IPS DF 6.9 (cell line): ENCODE measurements at regions not wholly inside any gene's neighbourhood (a gene's known extent, or its start where the extent isn't known, plus 50 kb on each side); places are given as distances from the start of the nearest gene placed in this dataset.

Experiments used
- DNase-seq: peaks from one replicate; pipeline ENCODE4 v3.0.0-alpha.2; 2013; ENCODE audit warnings: low read depth, low spot score
- H3K27ac ChIP-seq: one replicate; pipeline ENCODE4 v1.5.1; 2013; ENCODE audit warnings: low read length, control low read depth
- H3K27me3 ChIP-seq: 2 replicates; pipeline ENCODE4 v1.6.1; 2013; ENCODE audit warnings: mild to moderate bottlenecking, low read length; ENCODE audit not compliant: control insufficient read depth, insufficient read depth
- H3K36me3 ChIP-seq: 2 replicates; pipeline ENCODE4 v1.6.1; 2013; ENCODE audit warnings: low read length; ENCODE audit not compliant: control insufficient read depth, insufficient read depth
- H3K4me1 ChIP-seq: 2 replicates; pipeline ENCODE4 v1.6.1; 2013; ENCODE audit warnings: low read length; ENCODE audit not compliant: control insufficient read depth, insufficient read depth
- H3K4me3 ChIP-seq: 2 replicates; pipeline ENCODE4 v1.5.1; 2013; ENCODE audit warnings: mild to moderate bottlenecking, low read length
- H3K9me3 ChIP-seq: 2 replicates; pipeline ENCODE4 v1.6.1; 2013; ENCODE audit warnings: low read length, inconsistent platforms; ENCODE audit not compliant: control insufficient read depth, insufficient read depth
- WGBS: extraction: QIAGEN DNeasy Blood & Tissue Kit; methylation state at CpG from one replicate; pipeline ENCODE4 v1.1.7; 2013; ENCODE audit warnings: mixed read lengths, missing lambda C conversion rate; ENCODE audit not compliant: insufficient read length, insufficient coverage; 5-methylcytosine and 5-hydroxymethylcytosine counted together

DNA sequence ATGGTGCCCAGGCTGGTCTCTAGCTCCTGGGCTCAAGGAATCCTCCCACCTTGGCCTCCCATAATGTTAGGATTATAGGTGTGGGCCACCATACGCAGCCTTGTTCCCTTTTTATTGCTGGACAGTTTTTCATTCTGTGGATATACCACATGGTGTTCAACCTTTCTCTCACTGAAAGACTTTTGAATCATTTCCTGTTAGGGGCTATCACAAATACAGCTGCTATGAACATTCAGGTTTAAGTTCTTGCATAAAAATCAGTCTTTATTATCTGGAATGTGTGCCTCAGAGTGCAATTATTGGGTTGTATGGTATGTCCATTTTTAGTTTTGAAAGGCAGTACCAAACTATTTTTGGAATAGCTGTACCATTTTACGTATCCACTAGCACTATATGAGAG lies 647.2 kb downstream of the LIG4 start:
- DNase-seq, result no peak
- no peaks in the 10 kb centered on the region for H3K27me3 ChIP-seq
- H3K4me1 ChIP-seq, result no peaks in the 10 kb centered on the region
- no peak overlapping the region for H3K4me3 ChIP-seq
- WGBS, result no CpG with 5 or more reads among the region's 2 CpGs
- H3K27ac ChIP-seq, result no peak overlapping the region
- no peaks in the 10 kb centered on the region for H3K9me3 ChIP-seq
- H3K36me3 ChIP-seq, result no peaks in the 10 kb centered on the region

DNA sequence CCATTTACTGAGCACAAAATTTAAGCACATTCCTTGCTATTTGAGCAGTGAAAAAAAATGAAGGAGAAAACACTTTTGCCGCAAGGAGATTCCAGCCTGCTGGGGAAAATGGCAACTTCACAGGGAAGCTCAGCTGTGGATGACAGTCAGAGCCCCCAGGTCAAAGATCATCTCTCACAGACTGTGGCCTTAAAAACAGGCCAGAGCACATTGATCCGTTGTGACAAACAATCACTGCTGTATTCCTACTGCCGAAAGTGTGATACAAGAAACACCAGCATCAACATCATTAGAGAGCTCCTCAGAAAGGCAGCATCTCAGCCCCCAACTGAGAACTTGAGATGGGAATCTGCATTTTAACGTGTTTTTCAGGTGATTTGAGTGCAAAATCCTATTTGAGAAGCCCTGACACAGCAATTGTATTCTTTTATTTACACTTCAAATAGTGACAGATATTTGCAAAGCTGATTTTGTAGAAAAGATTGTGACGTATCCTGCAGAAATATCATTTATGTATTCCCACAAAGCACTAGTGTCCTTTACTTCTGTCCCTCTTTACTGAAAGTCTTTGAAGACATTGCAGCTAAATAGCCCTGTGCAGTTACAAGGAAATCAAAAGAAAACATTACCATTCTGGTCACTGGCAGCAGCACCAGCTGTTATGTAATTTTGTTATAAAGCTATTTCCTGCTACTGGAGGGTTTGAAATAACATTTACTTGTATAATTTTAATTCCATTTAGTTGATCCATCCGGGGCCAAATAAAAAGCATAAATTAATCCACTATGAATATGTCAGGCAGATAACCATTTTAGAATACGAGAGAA lies 652.0 kb downstream of the LIG4 start:
- no peak for DNase-seq
- WGBS, result no CpG with 5 or more reads among the region's 7 CpGs
- Histone ChIP-seq H3K9me3 (no peaks in the 10 kb centered on the region), H3K4me3 (no peak overlapping the region), H3K4me1 (peaks cover 6% of the 10 kb centered on the region; the same call in 1 of the 2 replicates), H3K36me3 (no peaks in the 10 kb centered on the region), H3K27ac (no peak overlapping the region), H3K27me3 (no peaks in the 10 kb centered on the region)

DNA sequence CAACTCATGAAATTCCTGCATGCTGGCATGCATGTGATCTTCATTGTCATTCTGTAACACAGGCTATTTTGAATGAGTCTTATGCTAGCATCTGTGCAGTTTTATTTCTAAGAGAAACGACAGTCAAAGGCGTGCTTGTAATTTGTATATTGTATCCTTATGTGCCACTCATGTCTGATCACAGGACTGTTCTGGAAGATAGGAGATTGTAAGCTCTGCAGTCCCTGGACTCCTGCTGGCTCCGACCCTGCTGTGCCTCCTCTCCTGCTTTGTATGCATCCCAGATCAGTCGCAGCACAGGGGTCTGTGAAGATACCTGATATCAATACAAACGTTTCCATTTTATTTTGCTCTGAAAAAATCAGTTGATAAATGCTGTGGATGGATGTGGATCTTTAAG lies 653.1 kb downstream of the LIG4 start:
- Histone ChIP-seq H3K4me1 (peaks cover 6% of the 10 kb centered on the region; the same call in 1 of the 2 replicates), H3K9me3 (no peaks in the 10 kb centered on the region), H3K36me3 (no peaks in the 10 kb centered on the region), H3K27ac (no peak overlapping the region), H3K27me3 (no peaks in the 10 kb centered on the region), H3K4me3 (no peak overlapping the region)
- no CpG with 5 or more reads among the region's 5 CpGs for WGBS
- no peak for DNase-seq

DNA sequence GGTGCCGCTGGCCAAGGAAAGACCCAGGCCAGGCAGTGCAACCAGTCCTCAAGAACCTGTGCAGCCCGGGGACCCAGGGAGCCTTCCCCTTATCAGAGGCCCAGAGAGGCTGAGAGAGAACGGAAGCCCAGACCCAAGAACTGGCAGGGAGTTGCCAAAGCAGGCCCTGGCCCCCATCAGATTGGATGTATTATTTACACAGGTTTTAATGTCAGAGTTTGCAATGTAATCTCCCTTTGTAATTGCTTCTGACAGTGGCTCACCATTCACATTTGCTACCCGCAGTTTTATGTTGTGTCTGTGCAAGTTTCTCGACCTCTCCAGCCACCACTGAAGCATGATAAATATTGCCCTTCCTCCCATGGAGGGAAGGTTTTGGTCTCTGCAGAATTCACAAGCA lies 660.9 kb downstream of the LIG4 start:
- no peaks in the 10 kb centered on the region for H3K27me3 ChIP-seq
- no peaks in the 10 kb centered on the region for H3K4me1 ChIP-seq
- no peaks in the 10 kb centered on the region for H3K36me3 ChIP-seq
- WGBS, result no CpG with 5 or more reads among the region's 5 CpGs
- H3K9me3 ChIP-seq, result no peaks in the 10 kb centered on the region
- no peak for DNase-seq
- no peak overlapping the region for H3K4me3 ChIP-seq
- H3K27ac ChIP-seq, result no peak overlapping the region

DNA sequence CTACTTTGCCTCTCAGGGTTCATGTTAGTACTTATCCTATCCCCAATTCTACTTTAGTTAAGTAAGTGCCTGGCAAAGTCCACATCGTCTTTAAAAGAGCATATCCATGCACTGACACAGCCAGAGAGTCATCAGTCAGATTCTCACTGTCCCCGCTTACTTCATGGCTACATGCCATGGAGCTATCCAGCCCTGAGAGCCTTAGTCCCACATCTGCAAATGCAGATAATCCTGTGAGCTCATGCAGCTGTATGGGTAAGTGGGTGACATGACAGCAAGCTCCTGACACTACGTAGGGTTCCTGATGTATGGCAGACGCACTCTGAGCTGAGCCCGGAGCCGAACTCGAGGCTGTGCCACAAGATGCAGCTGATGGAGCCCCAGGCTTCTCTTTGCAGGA lies 661.5 kb downstream of the LIG4 start:
- Histone ChIP-seq H3K27ac (no peak overlapping the region), H3K36me3 (no peaks in the 10 kb centered on the region), H3K27me3 (no peaks in the 10 kb centered on the region), H3K4me1 (no peaks in the 10 kb centered on the region), H3K9me3 (no peaks in the 10 kb centered on the region), H3K4me3 (no peak overlapping the region)
- WGBS, result no CpG with 5 or more reads among the region's 7 CpGs
- DNase-seq, result no peak

DNA sequence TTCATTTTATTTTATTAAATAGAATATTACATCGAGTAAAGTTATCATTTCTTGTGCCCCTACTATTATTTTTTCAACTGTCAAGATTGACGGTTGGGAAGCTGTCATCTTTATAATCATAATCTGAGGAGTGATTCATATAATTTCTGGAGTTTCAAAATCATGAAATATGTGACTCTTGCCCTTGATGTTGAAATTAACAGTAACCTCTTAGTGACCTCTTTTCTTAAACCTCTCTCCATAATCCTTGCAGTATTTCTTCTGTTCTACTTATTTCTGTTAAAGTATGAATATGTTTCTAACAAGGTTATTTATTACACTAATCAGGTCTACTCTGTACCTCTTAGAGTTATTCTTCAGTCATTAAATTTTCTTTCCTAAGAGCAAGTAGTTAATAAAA lies 663.8 kb downstream of the LIG4 start:
- no CpG with 5 or more reads among the region's 2 CpGs for WGBS
- H3K36me3 ChIP-seq, result no peaks in the 10 kb centered on the region
- H3K27ac ChIP-seq, result no peak overlapping the region

GRCh38 chr13:107548338-107548737 lies 667.0 kb downstream of the LIG4 start:
- no peaks in the 10 kb centered on the region for H3K4me1 ChIP-seq
- no peak overlapping the region for H3K27ac ChIP-seq
- WGBS, result no CpG with 5 or more reads among the region's 1 CpG
- H3K27me3 ChIP-seq, result no peaks in the 10 kb centered on the region
- no peak for DNase-seq
- no peaks in the 10 kb centered on the region for H3K9me3 ChIP-seq
- no peaks in the 10 kb centered on the region for H3K36me3 ChIP-seq
- H3K4me3 ChIP-seq, result no peak overlapping the region

More for the DNA sequence above, 663.8 kb downstream of the LIG4 start:
- no peak overlapping the region for H3K4me3 ChIP-seq
- no peaks in the 10 kb centered on the region for H3K27me3 ChIP-seq
- DNase-seq, result no peak
- no peaks in the 10 kb centered on the region for H3K9me3 ChIP-seq
- H3K4me1 ChIP-seq, result no peaks in the 10 kb centered on the region

GRCh38 chr13:107545946-107546502 lies 669.3 kb downstream of the LIG4 start:
- Histone ChIP-seq H3K36me3 (no peaks in the 10 kb centered on the region), H3K27me3 (no peaks in the 10 kb centered on the region), H3K4me3 (no peak overlapping the region), H3K9me3 (no peaks in the 10 kb centered on the region), H3K4me1 (no peaks in the 10 kb centered on the region), H3K27ac (no peak overlapping the region)
- no peak for DNase-seq
- no CpG with 5 or more reads among the region's 5 CpGs for WGBS

GRCh38 chr13:107534548-107534947 lies 680.8 kb downstream of the LIG4 start:
- no peak overlapping the region for H3K4me3 ChIP-seq
- no peak overlapping the region for H3K27ac ChIP-seq
- no peak for DNase-seq
- H3K36me3 ChIP-seq, result no peaks in the 10 kb centered on the region
- WGBS, result no CpG with 5 or more reads among the region's 1 CpG
- no peaks in the 10 kb centered on the region for H3K4me1 ChIP-seq
- no peaks in the 10 kb centered on the region for H3K27me3 ChIP-seq
- no peaks in the 10 kb centered on the region for H3K9me3 ChIP-seq

DNA sequence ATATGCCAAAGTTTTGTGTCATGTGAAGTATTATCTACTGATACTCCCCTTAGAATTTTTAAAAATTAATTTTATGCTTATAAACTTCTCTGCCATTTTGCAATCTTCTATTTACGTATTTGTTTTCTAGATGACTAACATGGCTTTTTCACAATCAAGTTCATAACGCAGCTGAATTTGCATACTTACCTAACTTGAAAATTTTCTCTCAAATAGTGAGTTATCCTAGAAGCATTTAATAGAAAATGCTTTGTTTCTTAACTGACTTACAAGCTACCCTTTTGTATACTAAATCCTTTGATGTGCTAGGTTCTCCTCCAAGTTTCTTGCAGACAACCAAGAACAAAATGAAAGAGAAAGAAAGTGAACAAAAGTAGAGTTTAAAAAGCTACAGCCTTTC lies 683.5 kb downstream of the LIG4 start:
- Histone ChIP-seq H3K27ac (no peak overlapping the region), H3K4me1 (no peaks in the 10 kb centered on the region), H3K27me3 (no peaks in the 10 kb centered on the region), H3K9me3 (no peaks in the 10 kb centered on the region), H3K36me3 (no peaks in the 10 kb centered on the region), H3K4me3 (no peak overlapping the region)
- DNase-seq, result no peak
- WGBS, result no CpG with 5 or more reads among the region's 2 CpGs

DNA sequence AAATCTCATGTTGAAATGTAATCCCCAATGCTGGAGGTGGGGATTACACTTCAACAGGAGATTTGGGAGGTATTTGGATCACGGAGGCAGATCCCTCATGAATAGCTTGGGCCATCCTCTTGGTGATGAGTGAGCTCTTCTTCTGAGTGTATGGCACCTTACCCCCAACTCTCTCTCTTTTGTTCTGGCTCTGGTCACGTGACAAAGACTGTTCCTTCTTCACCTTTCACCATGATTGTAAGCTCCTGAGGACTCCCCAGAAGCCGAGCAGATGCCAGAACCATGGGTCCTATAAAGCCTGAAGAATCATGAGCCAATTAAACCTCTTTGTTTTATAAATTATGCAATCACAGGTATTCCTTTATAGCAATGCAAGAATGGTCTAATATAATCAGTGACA lies 684.2 kb downstream of the LIG4 start:
- no CpG with 5 or more reads among the region's 3 CpGs for WGBS
- H3K9me3 ChIP-seq, result no peaks in the 10 kb centered on the region
- H3K27ac ChIP-seq, result no peak overlapping the region
- H3K36me3 ChIP-seq, result no peaks in the 10 kb centered on the region
- H3K4me1 ChIP-seq, result no peaks in the 10 kb centered on the region
- no peak for DNase-seq
- H3K4me3 ChIP-seq, result no peak overlapping the region
- H3K27me3 ChIP-seq, result no peaks in the 10 kb centered on the region
